ENCODE measurements at regions not wholly inside any gene's neighbourhood (a gene's known extent, or its start where the extent isn't known, plus 50 kb on each side); places are given as distances from the start of the nearest gene placed in this dataset.

DNA sequence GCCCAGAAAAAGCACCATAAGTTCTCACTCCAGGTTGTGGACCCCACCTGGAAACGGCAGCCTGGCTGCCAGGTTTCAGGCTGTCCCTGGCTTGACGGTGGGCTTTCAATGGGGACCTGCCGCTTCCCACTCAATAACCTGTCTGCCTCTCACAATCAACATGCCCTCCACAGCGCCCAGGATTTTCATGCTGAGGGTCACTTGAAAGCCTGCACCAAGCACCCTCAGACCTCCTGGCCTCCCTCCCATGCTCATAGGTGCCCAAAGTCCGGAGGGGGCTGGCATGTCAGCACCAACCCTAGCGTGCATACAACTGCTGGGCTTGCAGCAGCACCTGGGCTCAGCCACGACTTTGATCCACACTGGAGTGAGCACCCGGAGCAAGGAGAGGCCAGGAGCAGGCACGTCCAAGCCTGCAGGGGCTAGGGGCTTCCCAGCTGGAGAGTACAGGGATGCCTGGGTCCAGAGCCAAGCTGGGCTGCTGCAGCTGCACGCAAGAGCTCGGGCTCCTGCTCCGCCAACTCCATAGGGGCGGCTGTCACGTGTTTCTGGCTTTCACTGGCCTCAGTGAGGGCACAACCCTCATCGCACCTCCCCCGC, 1214.3 kb upstream of the RAG2 start:
- Mint-ChIP-seq H3K27me3 (ENCODE audit: low read depth in 3 of 3) (no peaks in the 10 kb centered on the region), H3K4me1 (no peaks in the 10 kb centered on the region), H3K4me3 (no peak overlapping the region), H3K27ac (peak overlapping the region in 1 of 7 donors; percentile 54), H3K9me3 (peaks cover 0 to 7% (median 2%) of the 10 kb centered on the region in 7 donors), H3K36me3 (no peaks in the 10 kb centered on the region)
- no peaks in the 10 kb centered on the region for H3K9me3 ChIP-seq (replicated peaks in 1 of 2; ENCODE audit: control insufficient read depth in 1 of 2, insufficient read depth in 1 of 2, low read length in 2 of 2)
- intact Hi-C loops (cut with micrococcal nuclease), result no loop called here
- H3K4me2 ChIP-seq (replicated peaks; ENCODE audit: extremely low read depth, low read length, poor library complexity, severe bottlenecking), result no peak overlapping the region
- H2AFZ ChIP-seq (ENCODE audit: insufficient read depth, low read depth, low read length, poor library complexity, severe bottlenecking), result no peak overlapping the region
- no peak for DNase-seq
- no peaks in the 10 kb centered on the region for H4K20me1 ChIP-seq (ENCODE audit: insufficient read depth, low read length)
- no peaks in the 10 kb centered on the region for H3K27me3 ChIP-seq (ENCODE audit: control insufficient read depth in 2 of 2, insufficient read depth in 2 of 2, low read length in 2 of 2)
- no peak overlapping the region for H3K4me3 ChIP-seq (replicated peaks in 1 of 3; ENCODE audit: low read depth in 2 of 3, low read length in 3 of 3)
- WGBS (ENCODE audit: insufficient coverage), result 91% methylated on average over 14 of the region's 16 CpGs
- no peaks in the 10 kb centered on the region for H3K79me2 ChIP-seq (ENCODE audit: insufficient read depth, low read length)
- TF ChIP-seq, protein P1, sequence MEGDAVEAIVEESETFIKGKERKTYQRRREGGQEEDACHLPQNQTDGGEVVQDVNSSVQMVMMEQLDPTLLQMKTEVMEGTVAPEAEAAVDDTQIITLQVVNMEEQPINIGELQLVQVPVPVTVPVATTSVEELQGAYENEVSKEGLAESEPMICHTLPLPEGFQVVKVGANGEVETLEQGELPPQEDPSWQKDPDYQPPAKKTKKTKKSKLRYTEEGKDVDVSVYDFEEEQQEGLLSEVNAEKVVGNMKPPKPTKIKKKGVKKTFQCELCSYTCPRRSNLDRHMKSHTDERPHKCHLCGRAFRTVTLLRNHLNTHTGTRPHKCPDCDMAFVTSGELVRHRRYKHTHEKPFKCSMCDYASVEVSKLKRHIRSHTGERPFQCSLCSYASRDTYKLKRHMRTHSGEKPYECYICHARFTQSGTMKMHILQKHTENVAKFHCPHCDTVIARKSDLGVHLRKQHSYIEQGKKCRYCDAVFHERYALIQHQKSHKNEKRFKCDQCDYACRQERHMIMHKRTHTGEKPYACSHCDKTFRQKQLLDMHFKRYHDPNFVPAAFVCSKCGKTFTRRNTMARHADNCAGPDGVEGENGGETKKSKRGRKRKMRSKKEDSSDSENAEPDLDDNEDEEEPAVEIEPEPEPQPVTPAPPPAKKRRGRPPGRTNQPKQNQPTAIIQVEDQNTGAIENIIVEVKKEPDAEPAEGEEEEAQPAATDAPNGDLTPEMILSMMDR (IDR thresholded peaks at IDR 0.05), result no peak
- H3K9ac ChIP-seq (ENCODE audit: insufficient read depth, low read length, poor library complexity, severe bottlenecking), result no peak overlapping the region
- no peaks in the 10 kb centered on the region for H3K4me1 ChIP-seq (ENCODE audit: control insufficient read depth in 1 of 2, insufficient read depth in 2 of 2, low read length in 2 of 2)
- no peak overlapping the region for H3K27ac ChIP-seq (ENCODE audit: low read depth in 1 of 2, low read length in 2 of 2)
- no peaks in the 10 kb centered on the region for H3K36me3 ChIP-seq (replicated peaks in 1 of 2; ENCODE audit: control insufficient read depth in 1 of 2, insufficient read depth in 2 of 2, low read length in 2 of 2)

DNA sequence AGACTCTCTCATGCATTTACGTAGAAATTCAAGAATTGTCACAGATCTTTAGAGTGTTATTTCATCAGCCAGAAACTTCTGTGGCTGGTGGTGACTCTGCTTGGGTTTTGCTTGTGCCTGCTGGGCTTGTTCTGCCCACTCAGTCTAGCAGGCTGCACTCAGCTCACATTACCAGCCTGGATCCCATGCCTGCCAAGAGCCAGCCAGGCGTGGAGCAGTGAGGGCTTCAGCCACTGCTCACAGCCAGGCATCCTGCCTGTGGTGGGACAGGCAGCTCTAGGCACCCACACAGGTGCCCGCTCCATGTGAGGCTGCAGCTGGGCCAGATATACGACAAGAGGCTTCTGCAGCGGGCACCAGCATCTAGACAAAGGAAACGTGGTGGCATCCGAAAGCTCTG, 1213.3 kb upstream of the RAG2 start:
- no peak for DNase-seq

More for the DNA sequence above, 1213.3 kb upstream of the RAG2 start:
- Histone ChIP-seq H3K4me3 (replicated peaks in 1 of 3; ENCODE audit: low read depth in 2 of 3, low read length in 3 of 3) (no peak overlapping the region), H3K79me2 (ENCODE audit: insufficient read depth, low read length) (no peaks in the 10 kb centered on the region), H3K4me2 (replicated peaks; ENCODE audit: extremely low read depth, low read length, poor library complexity, severe bottlenecking) (no peak overlapping the region), H3K27ac (ENCODE audit: low read depth in 1 of 2, low read length in 2 of 2) (no peak overlapping the region), H4K20me1 (ENCODE audit: insufficient read depth, low read length) (no peaks in the 10 kb centered on the region), H3K9ac (ENCODE audit: insufficient read depth, low read length, poor library complexity, severe bottlenecking) (no peak overlapping the region), H3K36me3 (replicated peaks in 1 of 2; ENCODE audit: control insufficient read depth in 1 of 2, insufficient read depth in 2 of 2, low read length in 2 of 2) (no peaks in the 10 kb centered on the region), H2AFZ (ENCODE audit: insufficient read depth, low read depth, low read length, poor library complexity, severe bottlenecking) (no peak overlapping the region), H3K9me3 (replicated peaks in 1 of 2; ENCODE audit: control insufficient read depth in 1 of 2, insufficient read depth in 1 of 2, low read length in 2 of 2) (no peaks in the 10 kb centered on the region), H3K27me3 (ENCODE audit: control insufficient read depth in 2 of 2, insufficient read depth in 2 of 2, low read length in 2 of 2) (no peaks in the 10 kb centered on the region), H3K4me1 (ENCODE audit: control insufficient read depth in 1 of 2, insufficient read depth in 2 of 2, low read length in 2 of 2) (no peaks in the 10 kb centered on the region)
- H3K27ac Mint-ChIP-seq, result no peak overlapping the region
- no peaks in the 10 kb centered on the region for H3K27me3 Mint-ChIP-seq (ENCODE audit: low read depth in 3 of 3)
- intact Hi-C loops (cut with micrococcal nuclease), result no loop called here
- peaks cover 0 to 7% (median 2%) of the 10 kb centered on the region in 7 donors for H3K9me3 Mint-ChIP-seq
- no peaks in the 10 kb centered on the region for H3K4me1 Mint-ChIP-seq
- 87% methylated on average over 6 of the region's 7 CpGs for WGBS (ENCODE audit: insufficient coverage)
- TF ChIP-seq, protein P1 (IDR thresholded peaks at IDR 0.05), result no peak
- no peak overlapping the region for H3K4me3 Mint-ChIP-seq
- no peaks in the 10 kb centered on the region for H3K36me3 Mint-ChIP-seq
